GM19193 (cell line): ENCODE measurements at regions not wholly inside any gene's neighbourhood (a gene's known extent, or its start where the extent isn't known, plus 50 kb on each side); places are given as distances from the start of the nearest gene placed in this dataset.

Source experiments
- POLR2A ChIP-seq: IDR thresholded peaks from 4 replicates; pipeline ENCODE4 v1.6.1; 2011; ENCODE audit not compliant: insufficient read depth, insufficient read length; ENCODE audit errors: extremely low read depth

GRCh38 chr22:48173061-48173772, 1410.8 kb downstream of the TBC1D22A start:
- no peak for TF ChIP-seq POLR2A

- TF ChIP-seq POLR2A: no peak
Observed at GRCh38 chr22:48171271-48171691, 1408.8 kb downstream of the TBC1D22A start.

- TF ChIP-seq POLR2A: no peak
Observed at GRCh38 chr22:48169227-48169626, 1406.8 kb downstream of the TBC1D22A start.

GRCh38 chr22:48167238-48167637, 1404.8 kb downstream of the TBC1D22A start:
- no peak for TF ChIP-seq POLR2A

- TF ChIP-seq POLR2A: no peak
Observed at GRCh38 chr22:48161298-48161697, 1398.8 kb downstream of the TBC1D22A start.

GRCh38 chr22:48157676-48158075, 1395.2 kb downstream of the TBC1D22A start:
- TF ChIP-seq POLR2A: no peak

- no peak for TF ChIP-seq POLR2A
Observed at GRCh38 chr22:48156603-48157355, 1394.3 kb downstream of the TBC1D22A start.

- no peak for TF ChIP-seq POLR2A
Observed at GRCh38 chr22:48155446-48155845, 1393.0 kb downstream of the TBC1D22A start.

GRCh38 chr22:48154943-48155240, 1392.4 kb downstream of the TBC1D22A start:
- no peak for TF ChIP-seq POLR2A

GRCh38 chr22:48154169-48154942, 1391.9 kb downstream of the TBC1D22A start:
- no peak for TF ChIP-seq POLR2A

- TF ChIP-seq POLR2A: no peak
Observed at GRCh38 chr22:48153726-48154125, 1391.3 kb downstream of the TBC1D22A start.

GRCh38 chr22:48152916-48153315, 1390.5 kb downstream of the TBC1D22A start:
- no peak for TF ChIP-seq POLR2A

GRCh38 chr22:48152164-48152775, 1389.8 kb downstream of the TBC1D22A start:
- TF ChIP-seq POLR2A: no peak

- no peak for TF ChIP-seq POLR2A
Observed at GRCh38 chr22:48151641-48152040, 1389.2 kb downstream of the TBC1D22A start.

- no peak for TF ChIP-seq POLR2A
Observed at GRCh38 chr22:48147831-48148230, 1385.4 kb downstream of the TBC1D22A start.

- no peak for TF ChIP-seq POLR2A
Observed at GRCh38 chr22:48147404-48147803, 1385.0 kb downstream of the TBC1D22A start.

GRCh38 chr22:48146426-48146825, 1384.0 kb downstream of the TBC1D22A start:
- no peak for TF ChIP-seq POLR2A
